ENCODE measurements at regions not wholly inside any gene's neighbourhood (a gene's known extent, or its start where the extent isn't known, plus 50 kb on each side); places are given as distances from the start of the nearest gene placed in this dataset.

GRCh38 chr2:78023356-78023755 is 501.2 kb upstream of the LRRTM4 start:
- DNase-seq (ENCODE audit: low spot score): no peak

GRCh38 chr2:78024996-78025395 is 502.8 kb upstream of the LRRTM4 start:
- DNase-seq (ENCODE audit: low spot score): no peak

- DNase-seq (ENCODE audit: low spot score): no peak
Measured at GRCh38 chr2:78029392-78029995, 507.3 kb upstream of the LRRTM4 start.

- no peak for DNase-seq (ENCODE audit: low spot score)
Measured at GRCh38 chr2:78034706-78035105, 512.5 kb upstream of the LRRTM4 start.

GRCh38 chr2:78035804-78036203 is 513.6 kb upstream of the LRRTM4 start:
- no peak for DNase-seq (ENCODE audit: low spot score)

GRCh38 chr2:78051480-78051879 is 529.3 kb upstream of the LRRTM4 start:
- no peak for DNase-seq (ENCODE audit: low spot score)

GRCh38 chr2:78056976-78057375 is 534.8 kb upstream of the LRRTM4 start:
- DNase-seq (ENCODE audit: low spot score): no peak

- DNase-seq (ENCODE audit: low spot score): no peak
Measured at GRCh38 chr2:78061301-78061700, 539.1 kb upstream of the LRRTM4 start.

- no peak for DNase-seq (ENCODE audit: low spot score)
Measured at GRCh38 chr2:78061732-78062131, 539.6 kb upstream of the LRRTM4 start.

- DNase-seq (ENCODE audit: low spot score): no peak
Measured at GRCh38 chr2:78063246-78064020, 541.3 kb upstream of the LRRTM4 start.

- DNase-seq (ENCODE audit: low spot score): no peak
Measured at GRCh38 chr2:78065366-78065765, 543.2 kb upstream of the LRRTM4 start.

GRCh38 chr2:78068808-78069207 is 546.6 kb upstream of the LRRTM4 start:
- no peak for DNase-seq (ENCODE audit: low spot score)

GRCh38 chr2:78070693-78071092 is 548.5 kb upstream of the LRRTM4 start:
- peak; percentile 5 for DNase-seq (ENCODE audit: low spot score)

GRCh38 chr2:78077633-78078032 is 555.5 kb upstream of the LRRTM4 start:
- no peak for DNase-seq (ENCODE audit: low spot score)

- DNase-seq (ENCODE audit: low spot score): no peak
Measured at GRCh38 chr2:78082555-78082954, 560.4 kb upstream of the LRRTM4 start.

GRCh38 chr2:78093436-78093835 is 571.3 kb upstream of the LRRTM4 start:
- no peak for DNase-seq (ENCODE audit: low spot score)

GRCh38 chr2:78109272-78109671 is 587.1 kb upstream of the LRRTM4 start:
- no peak for DNase-seq (ENCODE audit: low spot score)

- DNase-seq (ENCODE audit: low spot score): no peak
Measured at GRCh38 chr2:78115291-78115690, 593.1 kb upstream of the LRRTM4 start.

GRCh38 chr2:78118037-78118436 is 595.9 kb upstream of the LRRTM4 start:
- no peak for DNase-seq (ENCODE audit: low spot score)

- DNase-seq (ENCODE audit: low spot score): no peak
Measured at GRCh38 chr2:78120275-78120674, 598.1 kb upstream of the LRRTM4 start.

- no peak for DNase-seq (ENCODE audit: low spot score)
Measured at GRCh38 chr2:78125042-78125441, 602.9 kb upstream of the LRRTM4 start.

GRCh38 chr2:78127424-78127823 is 605.2 kb upstream of the LRRTM4 start:
- no peak for DNase-seq (ENCODE audit: low spot score)

- DNase-seq (ENCODE audit: low spot score): no peak
Measured at GRCh38 chr2:78132391-78133370, 610.5 kb upstream of the LRRTM4 start.

Data from SW480 (cell line).